ENCODE measurements at regions not wholly inside any gene's neighbourhood (a gene's known extent, or its start where the extent isn't known, plus 50 kb on each side); places are given as distances from the start of the nearest gene placed in this dataset.
"Not testable (repeated sequence)": the region's sequence is repeated elsewhere in the genome, so short reads cannot be mapped to it uniquely, and the experiment has no call there.

DNA sequence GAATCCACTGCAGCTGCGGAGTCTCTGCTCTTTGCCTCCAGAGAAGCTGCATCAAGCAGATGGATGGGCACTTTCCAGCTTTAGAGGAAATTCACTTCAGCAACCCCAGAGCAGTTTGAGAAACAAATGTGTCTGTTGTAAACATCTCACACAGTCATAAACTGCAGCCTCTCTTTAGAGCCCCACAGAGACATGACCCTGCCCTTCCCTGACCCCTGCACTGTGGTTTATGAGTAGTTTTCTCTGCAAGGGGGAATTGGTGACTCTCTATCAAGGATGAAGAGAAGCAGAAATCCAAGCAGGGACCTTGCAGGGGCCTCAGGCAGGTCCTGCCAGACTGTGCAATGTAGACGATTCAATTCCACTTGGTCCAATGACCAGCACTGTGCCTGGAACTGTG is 160.2 kb downstream of the SH2D4B start:
- DNase-seq = no peak

DNA sequence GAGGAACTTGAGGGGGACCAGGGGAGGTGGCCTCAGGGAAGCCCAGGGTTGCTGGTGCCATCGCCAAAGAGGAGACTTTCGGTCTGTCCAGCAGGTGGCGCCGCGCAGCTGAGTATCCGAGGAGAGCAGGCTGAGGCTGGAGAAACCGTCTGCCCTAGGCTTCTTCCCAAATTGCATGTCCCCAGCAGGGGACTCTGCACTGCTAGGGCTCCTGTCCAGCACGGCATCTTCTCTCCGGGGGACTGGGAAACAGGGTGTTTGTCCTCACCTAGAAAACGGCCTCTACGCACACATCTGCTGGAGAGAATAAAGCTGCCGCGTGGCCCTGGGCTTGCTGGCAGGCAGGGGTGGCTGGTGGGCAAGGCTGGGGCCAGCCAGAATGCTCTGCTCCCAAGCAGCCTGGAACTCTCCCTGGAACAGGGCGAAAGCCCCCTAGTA is 161.9 kb downstream of the SH2D4B start:
- DNase-seq = peak; percentile 62

DNA sequence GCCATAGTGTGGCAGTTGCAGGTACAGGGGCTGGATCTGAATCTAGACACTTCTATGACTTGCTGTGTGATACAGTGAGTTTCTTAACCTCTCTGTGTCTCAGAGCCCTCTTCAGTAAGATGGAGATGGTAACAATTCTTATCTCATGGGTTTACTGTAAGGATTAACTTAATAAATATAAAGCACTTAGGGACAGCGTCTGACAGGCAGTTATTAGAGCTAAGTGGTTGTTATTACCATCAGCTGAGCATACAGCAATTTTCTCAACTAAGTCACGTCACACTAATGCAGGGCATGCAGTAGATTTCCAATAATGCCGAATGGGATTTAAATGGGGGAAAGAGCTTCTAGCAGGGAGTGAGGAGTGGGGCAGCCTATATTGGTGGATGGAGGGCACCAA is 162.6 kb downstream of the SH2D4B start:
- no peak for DNase-seq

DNA sequence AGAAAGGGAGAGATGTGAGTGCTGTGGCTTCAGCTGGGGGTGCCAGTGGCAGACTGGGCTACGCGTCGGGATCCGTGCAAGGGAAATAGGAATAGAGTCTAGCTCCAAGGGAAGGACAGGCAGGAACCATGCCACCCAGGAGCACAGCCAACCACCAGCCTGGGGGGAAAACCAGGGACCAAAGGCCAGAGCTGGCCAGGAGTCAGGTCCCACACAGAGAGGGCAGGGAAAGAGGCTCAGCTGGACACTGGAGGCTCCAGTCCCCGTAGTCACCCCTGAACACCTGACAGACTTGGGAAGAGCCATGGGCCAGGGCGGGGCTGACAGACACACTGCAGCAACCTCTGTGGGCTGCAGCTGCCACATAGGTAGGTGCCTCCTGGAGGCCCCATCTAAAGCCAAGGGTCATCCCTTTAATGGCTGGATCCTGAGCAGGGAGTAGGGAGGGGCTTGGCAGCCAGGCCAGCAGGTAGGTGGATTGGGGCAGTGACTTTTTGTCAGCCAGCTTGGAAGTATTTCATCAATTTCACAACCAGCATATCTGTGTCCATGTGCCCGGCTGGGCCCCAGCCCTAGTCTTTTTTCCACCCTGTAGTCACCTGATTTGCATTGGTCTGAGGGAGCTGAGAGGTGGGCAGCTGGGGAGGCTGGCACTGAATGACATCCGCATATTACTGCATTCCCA is 163.2 kb downstream of the SH2D4B start:
- no peak for DNase-seq

DNA sequence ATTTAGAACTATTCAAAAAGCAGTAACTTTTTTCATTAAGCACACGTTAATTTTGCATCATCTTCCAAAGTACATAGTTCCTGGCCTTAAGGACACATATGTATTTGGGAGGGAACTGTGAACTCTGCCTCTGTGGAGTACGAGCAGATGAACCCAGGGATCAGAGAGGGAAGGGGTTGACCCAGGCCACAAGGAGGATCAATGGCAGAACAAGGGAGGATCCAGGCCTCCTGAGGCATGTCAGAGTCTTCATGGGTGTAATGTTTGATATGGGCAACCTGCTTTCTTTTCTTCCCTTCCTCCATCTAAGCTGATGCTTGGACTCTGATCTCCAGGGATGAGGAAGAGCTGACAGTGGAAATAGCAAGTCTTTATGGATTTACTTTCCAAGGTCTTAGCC is 164.0 kb downstream of the SH2D4B start:
- DNase-seq = no peak

DNA sequence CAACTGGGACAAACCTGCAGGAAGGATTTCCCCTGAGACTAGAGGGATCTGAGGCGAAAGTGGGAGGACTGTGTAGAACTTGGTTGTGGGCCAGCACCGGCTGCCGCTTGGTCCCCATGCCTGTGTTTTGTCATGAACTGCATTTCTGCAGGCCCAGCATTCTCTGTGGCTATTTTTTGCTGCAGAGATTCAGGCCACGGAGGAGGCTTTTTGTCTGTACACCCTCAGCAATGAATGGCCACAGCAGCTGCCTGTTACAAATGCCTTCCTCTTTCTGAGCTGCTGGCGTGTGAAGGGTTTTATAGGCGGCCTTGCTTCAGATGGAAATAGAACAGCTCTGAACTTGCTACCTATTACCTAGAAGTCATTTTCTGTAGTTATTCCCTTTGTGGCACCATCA is 164.4 kb downstream of the SH2D4B start:
- DNase-seq = no peak

DNA sequence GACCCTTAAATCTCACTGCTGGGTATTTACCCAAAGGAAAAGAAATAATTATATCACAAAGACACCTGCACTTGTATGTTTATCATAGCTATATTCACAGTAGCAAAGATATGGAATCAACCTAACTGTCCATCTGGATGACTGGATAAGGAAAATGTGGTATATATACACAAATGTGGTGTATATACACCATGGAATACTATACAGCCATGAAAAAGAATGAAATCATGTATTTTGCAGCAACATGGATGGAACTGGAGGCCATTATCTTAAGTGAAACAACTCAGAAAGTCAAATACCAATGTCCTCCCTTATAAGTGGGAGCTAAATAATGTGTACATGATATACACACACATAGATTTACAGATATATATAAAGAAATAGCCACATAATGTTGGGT is 168.2 kb downstream of the SH2D4B start:
- DNase-seq = no peak

DNA sequence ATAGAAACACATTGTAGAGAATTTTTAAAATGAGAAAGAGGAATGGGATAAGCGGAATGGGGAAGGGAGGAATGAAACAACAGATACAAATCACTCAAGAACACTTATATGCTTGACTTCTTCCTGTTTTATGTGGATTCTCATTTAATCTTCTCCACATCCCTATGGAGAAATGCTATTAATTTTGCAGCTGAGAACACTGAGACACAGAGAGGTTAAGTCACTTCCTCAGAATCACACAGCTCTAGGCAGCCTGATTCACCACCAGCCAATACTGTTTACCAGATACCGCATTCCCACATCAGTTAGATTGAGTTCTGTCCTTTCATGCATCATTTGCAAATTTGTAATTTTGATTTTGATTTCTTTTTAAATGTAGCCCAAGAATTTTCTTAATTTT is 170.5 kb downstream of the SH2D4B start:
- no peak for DNase-seq

DNA sequence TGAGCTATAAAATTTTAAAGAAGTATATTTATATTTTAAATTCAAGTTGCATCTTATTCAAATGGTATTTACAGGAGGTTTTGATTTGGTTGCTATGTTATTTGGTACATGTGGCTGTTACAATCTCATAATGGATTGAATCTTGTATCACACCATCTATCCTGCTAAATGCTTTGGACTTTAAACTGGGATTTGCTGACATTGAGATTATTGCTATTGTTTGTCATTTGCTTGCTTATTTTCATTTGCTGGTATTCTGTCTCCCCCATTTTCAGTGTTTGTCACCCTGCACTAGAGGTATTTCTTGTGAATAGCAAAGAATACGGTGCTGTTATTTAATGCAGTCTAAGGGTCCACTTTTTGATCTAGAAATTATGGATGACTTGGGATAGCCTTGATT is 171.1 kb downstream of the SH2D4B start:
- no peak for DNase-seq

DNA sequence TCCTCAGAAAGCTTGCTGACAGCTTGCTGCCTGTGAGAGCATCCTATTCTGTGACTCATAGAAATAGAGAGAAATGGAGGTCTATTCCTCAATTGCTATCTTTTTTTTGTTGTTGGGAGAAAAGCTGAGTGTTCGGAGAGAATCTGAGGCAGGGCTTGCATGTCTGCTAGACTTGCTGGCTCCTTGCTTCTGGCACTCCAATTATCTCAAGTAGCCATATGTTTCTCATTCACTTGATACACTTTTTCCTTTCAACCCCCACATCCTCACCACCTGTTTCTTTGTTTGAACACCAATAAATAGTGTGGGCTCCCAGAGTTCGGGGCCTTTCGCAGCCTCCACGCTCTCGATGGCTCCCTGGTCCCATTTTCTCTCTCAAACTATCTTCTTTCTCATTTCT is 172.2 kb downstream of the SH2D4B start:
- DNase-seq = no peak

DNA sequence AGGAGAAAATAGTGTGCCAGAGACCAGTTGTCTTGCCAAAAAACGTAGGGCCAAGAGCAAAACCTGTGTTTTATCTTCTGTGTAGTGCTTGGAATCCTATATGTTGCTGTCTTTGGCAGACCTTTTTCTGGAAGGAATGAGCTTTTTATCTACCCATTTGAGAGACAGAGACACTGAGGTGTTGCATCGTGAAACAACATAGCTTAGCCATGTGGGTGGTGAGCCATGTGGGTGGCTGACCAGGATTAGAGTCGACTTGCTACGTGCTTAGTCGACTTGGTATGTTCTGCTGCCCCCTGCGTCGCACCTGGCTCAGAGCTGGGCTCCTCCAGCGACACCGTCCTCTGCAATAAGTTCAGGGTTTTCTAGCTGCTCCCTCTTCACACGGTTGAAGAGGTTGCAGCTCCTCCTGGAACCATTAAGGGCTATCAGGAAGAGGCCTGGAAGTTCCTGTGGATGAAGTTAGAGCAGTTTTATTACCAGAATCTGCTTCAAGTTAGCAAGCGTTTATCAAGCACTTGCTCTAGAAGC is 175.8 kb downstream of the SH2D4B start:
- DNase-seq = no peak

DNA sequence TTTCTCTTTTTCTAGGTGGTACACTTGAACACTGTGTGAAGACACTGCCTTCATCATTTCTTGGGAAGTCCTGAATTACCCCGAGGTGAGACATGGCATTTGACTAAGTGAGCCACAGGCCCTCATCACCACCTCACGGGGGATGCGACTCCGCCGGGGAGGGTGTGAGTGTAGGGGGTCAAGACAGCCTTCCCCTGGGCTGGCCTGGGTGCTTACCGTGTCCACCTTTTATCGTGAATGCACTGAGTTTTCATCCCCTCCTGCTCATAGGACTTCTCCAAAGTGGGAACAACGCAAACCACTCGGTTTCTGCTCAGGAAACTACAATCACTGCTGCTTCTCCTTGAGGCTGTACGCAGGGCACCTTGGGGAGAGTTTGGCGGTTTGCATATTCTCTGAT is 176.9 kb downstream of the SH2D4B start:
- no peak for DNase-seq

DNA sequence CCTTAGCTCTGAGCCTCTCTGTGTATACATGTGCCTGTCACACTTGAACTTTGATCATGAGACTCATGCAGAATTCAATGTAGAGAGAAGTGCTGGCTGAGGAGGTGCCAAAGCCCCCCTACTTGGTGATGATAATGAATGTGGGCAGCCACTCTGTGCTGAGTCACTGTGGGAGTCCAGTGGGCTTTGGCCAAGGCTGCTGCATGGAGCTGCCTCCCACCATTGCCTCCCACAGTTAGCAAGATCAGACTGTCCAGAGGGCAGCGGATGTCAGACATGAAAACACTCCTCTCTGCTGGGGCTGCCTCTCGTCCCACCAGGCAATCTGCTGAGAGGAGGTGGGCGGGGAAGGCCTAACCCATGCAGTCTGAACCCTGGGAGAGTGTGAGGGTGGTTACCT is 180.3 kb downstream of the SH2D4B start:
- DNase-seq = no peak

DNA sequence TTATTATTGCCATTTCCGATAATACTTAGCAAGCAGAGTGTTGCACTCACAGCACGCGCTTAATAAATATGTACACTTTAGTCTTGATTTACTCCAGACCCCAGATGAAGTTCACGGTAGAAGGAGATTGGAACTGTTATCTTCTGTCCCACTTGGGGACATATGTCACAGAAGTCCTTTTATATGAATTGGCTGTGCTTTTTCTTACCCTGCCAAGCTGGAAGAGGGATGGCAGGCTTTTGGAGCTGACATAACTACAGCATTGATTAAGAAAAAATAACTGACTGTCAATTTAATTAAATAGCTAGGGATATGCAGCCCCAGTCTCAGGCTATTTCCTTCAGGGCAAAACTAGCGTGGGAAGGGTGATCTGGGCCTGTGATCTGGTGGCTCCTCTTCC is 182.2 kb downstream of the SH2D4B start:
- DNase-seq = no peak

DNA sequence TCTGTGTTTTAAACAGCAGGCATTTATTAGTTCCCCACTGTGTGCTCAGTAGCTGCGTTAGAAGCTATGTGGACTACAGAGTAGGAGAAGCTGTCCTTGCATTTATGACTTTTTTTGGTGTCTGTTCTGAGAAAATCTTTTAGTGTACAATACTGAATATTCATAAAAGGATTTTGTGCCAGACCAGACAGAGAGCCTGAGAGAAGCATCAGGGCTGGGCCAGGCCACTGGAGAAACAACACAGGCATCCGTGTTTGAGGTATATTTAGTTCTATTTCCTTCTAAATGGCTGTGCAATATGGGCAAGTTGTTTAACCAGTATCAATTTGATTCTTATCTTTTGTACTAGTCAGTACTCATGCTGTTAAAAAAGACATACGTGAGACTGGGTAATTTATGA is 182.8 kb downstream of the SH2D4B start:
- no peak for DNase-seq

DNA sequence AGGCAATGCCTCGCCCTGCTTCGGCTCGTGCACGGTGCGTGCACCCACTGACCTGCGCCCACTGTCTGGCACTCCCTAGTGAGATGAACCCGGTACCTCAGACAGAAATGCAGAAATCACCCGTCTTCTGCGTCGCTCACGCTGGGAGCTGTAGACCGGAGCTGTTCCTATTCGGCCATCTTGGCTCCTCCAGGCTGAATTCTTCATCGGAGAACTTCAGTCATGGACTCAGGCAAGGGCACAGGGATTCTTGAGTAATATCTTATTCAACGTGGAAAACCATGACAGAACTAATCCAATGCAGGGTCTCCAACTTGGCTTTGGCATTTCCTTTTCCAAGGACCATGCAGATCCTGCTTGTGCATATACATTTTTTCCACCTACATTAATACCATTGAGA is 190.7 kb downstream of the SH2D4B start:
- DNase-seq = not testable (repeated sequence)

DNA sequence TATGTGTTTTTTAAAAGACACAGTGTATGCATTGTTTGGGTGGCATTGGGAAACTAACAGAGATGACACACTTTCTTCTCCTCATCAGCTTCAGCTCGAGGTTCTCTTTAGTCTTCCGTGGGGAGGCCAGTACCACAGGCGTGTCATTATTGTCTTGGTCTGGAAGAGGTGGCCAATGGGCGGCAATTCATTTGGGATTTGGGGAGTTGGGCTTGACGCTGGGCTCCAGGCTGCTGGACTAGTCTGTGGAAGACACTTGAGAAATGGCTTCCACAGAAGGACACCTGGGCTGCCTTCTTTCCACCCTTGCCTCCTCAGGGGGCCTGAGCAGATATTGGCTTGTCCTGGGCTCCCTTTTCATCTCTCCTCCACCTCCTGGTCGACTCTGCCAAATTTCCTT is 192.2 kb downstream of the SH2D4B start:
- no peak for DNase-seq

DNA sequence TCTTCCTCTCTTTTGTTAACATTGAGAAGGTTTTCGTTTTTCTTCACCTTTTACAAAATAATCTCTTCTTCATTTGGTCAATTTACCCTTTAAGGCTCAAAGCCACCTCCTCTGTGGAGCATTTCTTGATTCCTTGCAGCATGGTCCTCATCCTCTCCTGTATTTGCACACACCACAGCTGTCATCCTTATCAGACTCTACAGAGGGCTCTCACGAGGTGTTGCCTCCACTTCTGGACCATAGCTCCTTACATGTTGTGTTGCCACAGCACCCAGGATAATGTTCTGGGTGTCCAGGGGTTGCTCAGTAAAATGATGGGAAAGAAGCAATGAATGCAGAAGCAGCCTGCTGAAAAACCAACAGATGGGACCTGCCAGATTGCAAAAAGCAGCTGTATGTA is 192.8 kb downstream of the SH2D4B start:
- no peak for DNase-seq

DNA sequence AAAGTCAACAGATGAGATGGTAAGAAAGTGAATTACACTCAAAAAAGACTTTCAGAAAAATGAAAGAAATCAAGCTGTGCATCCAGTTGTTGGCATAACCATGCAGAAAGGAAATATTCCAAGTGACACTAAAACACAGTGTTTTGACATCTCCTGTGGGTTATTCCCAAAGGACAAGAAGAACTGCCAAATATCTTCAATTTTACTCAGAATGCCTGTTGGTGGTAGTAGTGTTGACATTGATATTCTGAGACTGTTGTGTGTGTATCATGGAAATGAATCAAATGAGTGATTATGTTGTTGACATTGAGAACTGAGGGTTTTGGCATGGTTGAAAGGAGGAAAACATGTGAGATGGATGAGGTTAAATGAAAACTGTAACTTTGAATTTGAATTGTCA is 196.9 kb downstream of the SH2D4B start:
- no peak for DNase-seq

DNA sequence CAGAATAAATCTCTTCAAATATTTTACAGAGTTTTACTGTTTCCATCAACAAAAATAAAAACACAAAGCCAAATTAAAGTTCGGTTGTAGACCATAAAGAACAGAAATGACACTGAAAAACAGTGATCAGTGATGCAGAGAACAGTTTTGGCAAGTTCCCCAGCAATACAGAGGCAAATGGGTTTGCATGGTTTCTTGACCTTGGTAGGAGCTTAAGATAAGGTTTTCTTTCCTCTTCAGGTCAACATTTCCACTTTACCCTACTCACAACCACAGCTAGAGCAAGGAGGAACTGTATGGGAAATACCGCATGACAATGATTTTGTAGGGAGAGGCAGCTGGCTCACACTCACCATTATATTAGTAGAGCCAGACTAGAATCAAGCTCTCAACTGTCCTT is 199.5 kb downstream of the SH2D4B start:
- no peak for DNase-seq

DNA sequence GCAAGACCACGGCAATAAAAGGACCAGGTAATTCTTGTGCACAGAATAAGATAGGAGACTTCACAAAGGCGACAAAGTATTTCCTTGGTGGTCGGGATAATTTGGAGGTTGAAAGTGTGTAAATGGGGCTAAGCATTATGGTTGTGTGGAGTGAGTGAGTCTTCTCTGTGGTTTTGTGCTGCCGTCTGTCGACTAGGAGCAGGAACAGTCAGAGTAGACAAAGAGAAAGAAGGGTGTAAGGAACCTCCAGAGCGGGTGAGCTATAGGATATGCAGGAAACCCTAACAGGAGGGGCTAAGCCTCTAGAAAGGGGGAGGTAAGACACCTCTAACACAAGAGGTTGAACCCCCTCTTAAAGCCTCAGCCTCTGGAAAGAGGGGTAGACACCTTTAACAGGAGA is 201.6 kb downstream of the SH2D4B start:
- no peak for DNase-seq

DNA sequence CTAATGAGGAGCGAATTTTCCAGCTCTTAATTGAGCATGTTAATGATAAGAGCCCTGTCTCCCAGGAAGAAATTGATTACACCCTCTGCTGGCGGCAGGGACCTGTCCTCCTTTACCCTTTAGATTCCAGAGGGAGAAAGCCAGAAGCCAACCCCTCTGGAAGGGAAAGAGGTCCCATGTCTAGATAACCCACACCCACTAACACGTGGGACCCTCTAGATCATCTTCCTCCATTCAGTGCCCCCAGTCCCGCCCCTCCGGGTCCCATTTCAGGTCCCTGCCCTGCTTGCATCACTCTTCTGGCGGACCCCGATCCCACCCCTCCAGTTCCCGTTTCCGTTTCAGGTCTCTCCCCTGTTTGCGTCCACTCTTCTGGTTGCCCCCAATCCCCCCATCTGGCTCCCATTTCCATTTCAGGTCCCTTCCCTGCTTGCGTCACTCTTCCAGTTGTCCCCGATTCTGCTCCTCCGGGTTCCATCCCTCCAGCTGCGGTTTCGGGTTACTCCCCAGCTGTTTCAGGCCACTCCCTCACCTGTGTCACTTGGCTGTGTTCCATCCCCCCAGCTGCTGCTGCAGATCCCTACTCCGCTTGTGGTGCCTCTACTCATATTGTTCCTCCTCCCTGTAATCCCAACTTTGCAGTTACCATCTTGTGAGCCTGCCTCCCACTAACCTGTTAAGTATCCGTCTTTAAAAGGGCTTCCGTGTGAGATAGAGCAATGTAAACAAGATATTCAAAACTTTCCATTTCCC is 202.4 kb downstream of the SH2D4B start:
- no peak for DNase-seq

DNA sequence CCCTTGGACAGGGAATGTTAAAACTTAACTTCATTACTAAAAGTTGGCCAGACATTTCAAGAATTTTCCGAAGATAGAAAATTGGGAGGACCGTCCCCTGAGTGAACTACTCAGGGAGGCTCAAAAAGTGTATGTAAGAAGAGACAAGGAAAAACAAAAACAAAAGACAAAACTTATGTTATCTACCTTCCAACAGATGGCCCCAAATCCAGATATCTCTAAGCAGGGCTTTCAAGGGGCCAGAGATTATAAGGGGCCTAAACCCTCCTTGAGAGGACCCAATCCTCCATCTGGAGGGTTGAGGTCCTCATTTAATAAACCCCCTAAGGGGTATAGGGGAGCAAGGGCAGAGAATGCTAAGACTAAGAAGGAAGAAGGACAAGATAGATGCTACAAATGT is 203.6 kb downstream of the SH2D4B start:
- no peak for DNase-seq

DNA sequence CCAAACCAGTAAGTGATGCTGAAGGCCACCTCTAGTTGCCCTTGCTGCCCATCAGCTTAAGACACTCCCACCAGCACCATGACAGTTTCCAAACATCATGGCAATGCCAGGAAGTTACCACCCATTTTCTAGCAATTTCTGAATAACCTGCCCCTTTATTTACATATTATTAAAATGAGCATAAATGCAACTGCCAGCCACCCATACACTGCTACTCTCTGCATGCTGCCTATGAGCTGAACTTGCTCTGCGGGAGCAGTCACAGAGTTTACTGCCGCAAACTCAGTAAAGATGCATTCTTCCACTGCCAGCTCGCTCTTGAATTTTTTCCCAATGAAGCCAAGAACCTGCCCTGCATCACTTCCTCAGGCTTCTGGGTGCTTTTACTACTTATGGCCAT is 212.6 kb downstream of the SH2D4B start:
- DNase-seq = no peak

DNA sequence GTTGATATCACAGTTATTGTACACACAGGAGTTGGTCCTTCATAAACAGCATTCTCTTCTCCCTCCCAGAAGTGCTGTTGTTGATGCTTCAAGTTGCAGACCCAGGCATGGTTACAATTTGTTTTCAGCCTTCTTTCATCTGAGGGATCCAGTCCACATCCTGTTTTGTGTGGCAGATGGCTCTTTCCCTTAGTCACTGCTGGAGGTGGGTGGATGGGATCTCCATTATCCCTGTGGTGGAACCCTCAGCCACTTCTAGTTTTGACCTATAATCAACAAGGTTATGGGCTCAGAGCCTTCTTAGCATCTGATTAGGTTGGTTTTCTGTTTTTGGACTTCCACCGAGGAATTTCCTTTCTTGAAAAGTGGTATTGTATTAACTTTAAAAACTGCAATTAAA is 214.2 kb downstream of the SH2D4B start:
- no peak for DNase-seq
